A549 (cell line): ENCODE measurements at regions not wholly inside any gene's neighbourhood (a gene's known extent, or its start where the extent isn't known, plus 50 kb on each side); places are given as distances from the start of the nearest gene placed in this dataset.

Source experiments
- ATAC-seq, 2 experiments: fragments of 200-7000 bp in 1 of 2; fragments of >200 bp in 1 of 2; cut with Nextera tagmentation in 1 of 2; cut with Tn5 transposase in 1 of 2; 3 replicates each; pipeline versions ENCODE4 v1.8.0 to v1.9.1; 2018 to 2020; ENCODE audit warnings: mild to moderate bottlenecking in 1 of 2, moderate library complexity in 1 of 2
- CTCF ChIA-PET: fragments of 300-600 bp; sonication (Branson Sonifier 250); formaldehyde crosslinking; extraction: SDS; loops from one replicate; lab custom pipeline; 2021; ENCODE audit warnings: antibody characterized with exemption, inconsistent platforms; lab: Yijun Ruan, JAX
- POLR2A ChIA-PET: fragments of 350-600 bp; formaldehyde crosslinking; extraction: SDS; loops from one replicate; lab custom pipeline; 2021; ENCODE audit warnings: antibody characterized with exemption, inconsistent platforms; lab: Yijun Ruan, JAX
- DNase-seq, 2 experiments: peaks; one replicate each; pipeline versions ENCODE4 v3.0.0 to v3.0.0-alpha.2; 2011 to 2016; ENCODE audit warnings: low read depth in 1 of 2, low spot score in 1 of 2
- FAIRE-seq: peaks from 2 replicates; lab custom pipeline; 2011; peaks lifted over from hg19 to GRCh38; lab: Jason Lieb, UNC
- H3K27ac ChIP-seq, 2 experiments: fragments of >200 bp; sonication (Bioruptor Twin); formaldehyde crosslinking; 3 replicates each; pipeline ENCODE4 v1.5.1; 2016 to 2017
- H3K4me1 ChIP-seq: fragments of >200 bp; sonication (Bioruptor Twin); formaldehyde crosslinking; 3 replicates; pipeline ENCODE4 v1.6.1; 2016
- H3K4me2 ChIP-seq: fragments of >200 bp; sonication (Bioruptor Twin); formaldehyde crosslinking; 3 replicates; pipeline ENCODE4 v1.6.1; 2016
- H3K4me3 ChIP-seq: fragments of >200 bp; sonication (Bioruptor Twin); formaldehyde crosslinking; 3 replicates; pipeline ENCODE4 v1.5.1; 2016
- H3K9me3 ChIP-seq: fragments of >200 bp; sonication (Bioruptor Twin); formaldehyde crosslinking; 3 replicates; pipeline ENCODE4 v1.6.1; 2016
- ATOH8 ChIP-seq: fragments of 250-450 bp; sonication (Bioruptor Pico); IDR thresholded peaks from 2 replicates; pipeline ENCODE4 v1.5.0; 2020; ENCODE audit warnings: low read depth, mild to moderate bottlenecking, moderate library complexity
- BHLHE40 ChIP-seq: IDR thresholded peaks from 2 replicates; pipeline ENCODE4 v1.6.1; 2012; ENCODE audit warnings: low read depth, low read length, inconsistent platforms
- CBX8 ChIP-seq: fragments of 200-600 bp; sonication (generic); IDR thresholded peaks from 2 replicates; pipeline ENCODE4 v1.6.1; 2016
- CHD2 ChIP-seq: fragments of 150-350 bp; IDR thresholded peaks from 2 replicates; pipeline ENCODE4 v1.6.1; 2014; ENCODE audit warnings: low read length; ENCODE audit not compliant: partially characterized antibody
- CHD4 ChIP-seq: fragments of 200-600 bp; sonication (generic); IDR thresholded peaks from 2 replicates; pipeline ENCODE4 v1.6.1; 2016; ENCODE audit warnings: antibody characterized with exemption, mild to moderate bottlenecking, borderline replicate concordance
- EHF ChIP-seq: fragments of 250-450 bp; sonication (Bioruptor Pico); IDR thresholded peaks from 2 replicates; pipeline ENCODE4 v1.5.0; 2020; ENCODE audit warnings: mild to moderate bottlenecking
- EHMT2 ChIP-seq: fragments of 200-600 bp; sonication (generic); IDR thresholded peaks from 2 replicates; pipeline ENCODE4 v1.6.1; 2016; ENCODE audit warnings: antibody characterized with exemption, low read depth, mild to moderate bottlenecking, moderate library complexity
- EP300 ChIP-seq, 2 experiments: fragments of >200 bp; sonication (Bioruptor Twin); formaldehyde crosslinking; IDR thresholded peaks; 2 replicates in 1 of 2; 3 replicates in 1 of 2; pipeline ENCODE4 v1.6.1; 2016 to 2017
- FOSB ChIP-seq: fragments of 250-450 bp; sonication (Bioruptor Pico); IDR thresholded peaks from 2 replicates; pipeline ENCODE4 v1.5.0; 2020; ENCODE audit warnings: mild to moderate bottlenecking, moderate library complexity
- FOSL2 ChIP-seq, 2 experiments: fragments of 450-650 bp in 1 of 2; fragments of >200 bp in 1 of 2; sonication (Bioruptor Twin) in 1 of 2; formaldehyde crosslinking; IDR thresholded peaks; 2 replicates each; pipeline versions ENCODE4 v1.5.0 to v1.6.1; 2016 to 2020; ENCODE audit warnings: mild to moderate bottlenecking in 1 of 2, moderate library complexity in 1 of 2
- HDAC2 ChIP-seq: fragments of 200-600 bp; sonication (generic); IDR thresholded peaks from 2 replicates; pipeline ENCODE4 v1.6.1; 2016
- HEYL ChIP-seq: fragments of 250-450 bp; sonication (Bioruptor Pico); IDR thresholded peaks from 2 replicates; pipeline ENCODE4 v1.8.0; 2021; ENCODE audit warnings: mild to moderate bottlenecking, moderate library complexity
- JUN ChIP-seq, 2 experiments: fragments of >200 bp; sonication (Bioruptor Twin); formaldehyde crosslinking; IDR thresholded peaks; 2 replicates in 1 of 2; 3 replicates in 1 of 2; pipeline ENCODE4 v1.6.1; 2016 to 2017
- MYC ChIP-seq: IDR thresholded peaks from 2 replicates; pipeline ENCODE4 v1.6.1; 2012; ENCODE audit warnings: mild to moderate bottlenecking, inconsistent platforms, low read length, improper control_type of control experiment, borderline replicate concordance
- NFE2L2 ChIP-seq: fragments of 150-350 bp; conservative IDR thresholded peaks from 2 replicates; pipeline ENCODE4 v1.6.1; 2014; ENCODE audit warnings: low read length
- POLR2A ChIP-seq: IDR thresholded peaks from 2 replicates; pipeline ENCODE4 v1.6.1; 2012; ENCODE audit warnings: mild to moderate bottlenecking, low read length
- POLR2AphosphoS2 ChIP-seq: conservative IDR thresholded peaks from 2 replicates; pipeline ENCODE4 v1.6.1; 2012; ENCODE audit warnings: low read length, improper control_type of control experiment, inconsistent platforms
- RAD21 ChIP-seq, 2 experiments: fragments of >200 bp in 1 of 2; sonication (Bioruptor Twin) in 1 of 2; formaldehyde crosslinking in 1 of 2; IDR thresholded peaks in 1 of 2; conservative IDR thresholded peaks in 1 of 2; 2 replicates in 1 of 2; 3 replicates in 1 of 2; pipeline ENCODE4 v1.6.1; 2012 to 2018; ENCODE audit warnings: inconsistent platforms in 1 of 2
- RARB ChIP-seq: fragments of 250-450 bp; sonication (Bioruptor Pico); IDR thresholded peaks from 2 replicates; pipeline ENCODE4 v1.8.0; 2021; ENCODE audit warnings: mild to moderate bottlenecking, moderate library complexity
- RCOR1 ChIP-seq: fragments of 150-350 bp; IDR thresholded peaks from 2 replicates; pipeline ENCODE4 v1.6.1; 2014; ENCODE audit warnings: antibody characterized with exemption, low read length, low read depth
- REST ChIP-seq: fragments of 200-600 bp; sonication (generic); IDR thresholded peaks from 2 replicates; pipeline ENCODE4 v1.6.1; 2016; ENCODE audit warnings: antibody characterized with exemption, mild to moderate bottlenecking, moderate library complexity
- RFX5 ChIP-seq: fragments of 450-650 bp; IDR thresholded peaks from 2 replicates; pipeline ENCODE4 v1.7.1; 2014; ENCODE audit warnings: antibody characterized with exemption, mild to moderate bottlenecking, moderate library complexity
- USF2 ChIP-seq: fragments of 450-650 bp; IDR thresholded peaks from 2 replicates; pipeline ENCODE4 v1.6.1; 2014; ENCODE audit warnings: antibody characterized with exemption
- ZC3H11A ChIP-seq: fragments of 450-650 bp; IDR thresholded peaks from 2 replicates; pipeline ENCODE4 v1.6.1; 2014; ENCODE audit warnings: antibody characterized with exemption, mild to moderate bottlenecking
- ZSCAN20 ChIP-seq: fragments of 250-450 bp; sonication (Bioruptor Pico); IDR thresholded peaks from 2 replicates; pipeline ENCODE4 v1.8.0; 2022; ENCODE audit warnings: mild to moderate bottlenecking, moderate library complexity
- WGBS: methylation state at CpG from one replicate; pipeline ENCODE4 v1.1.6; 2017; ENCODE audit errors: missing lambda C conversion rate; 5-methylcytosine and 5-hydroxymethylcytosine counted together
- TF ChIP-seq, protein P1 (sequence below): fragments of >200 bp; sonication (Bioruptor Twin); formaldehyde crosslinking; IDR thresholded peaks from 3 replicates; pipeline ENCODE4 v1.5.1; 2016

- no peak for TF ChIP-seq FOSL2 (IDR thresholded peaks at IDR 0.05)
- no peak for TF ChIP-seq FOSL2 (CRISPR knock-in tag; IDR thresholded peaks at IDR 0.05)
- TF ChIP-seq HDAC2: no peak
- no peak for TF ChIP-seq JUN (IDR thresholded peaks at IDR 0.05)
- no peak for TF ChIP-seq BHLHE40
These were observed 442.9 kb downstream of the QKI start (continued) for GRCh38 chr6:163857421-163857820.

- FAIRE-seq (no peak), ATAC-seq (no peak), DNase-seq (no peak)
- ChIA-PET CTCF (no interaction called here), POLR2A (no interaction called here)
- Histone ChIP-seq H3K4me2 (no peak overlapping the region), H3K9me3 (no peaks in the 10 kb centered on the region), H3K4me1 (no peaks in the 10 kb centered on the region), H3K4me3 (no peak overlapping the region), H3K27ac (no peak overlapping the region)
- no peak for TF ChIP-seq CHD4
- TF ChIP-seq REST: no peak
- TF ChIP-seq CHD2: no peak
- no peak for TF ChIP-seq RFX5
- TF ChIP-seq MYC: no peak
- no peak for TF ChIP-seq CBX8
- no peak for TF ChIP-seq RAD21 (conservative IDR thresholded peaks at IDR 0.05 in 1 of 2, IDR thresholded peaks at IDR 0.05 in 1 of 2)
- TF ChIP-seq, protein P1, sequence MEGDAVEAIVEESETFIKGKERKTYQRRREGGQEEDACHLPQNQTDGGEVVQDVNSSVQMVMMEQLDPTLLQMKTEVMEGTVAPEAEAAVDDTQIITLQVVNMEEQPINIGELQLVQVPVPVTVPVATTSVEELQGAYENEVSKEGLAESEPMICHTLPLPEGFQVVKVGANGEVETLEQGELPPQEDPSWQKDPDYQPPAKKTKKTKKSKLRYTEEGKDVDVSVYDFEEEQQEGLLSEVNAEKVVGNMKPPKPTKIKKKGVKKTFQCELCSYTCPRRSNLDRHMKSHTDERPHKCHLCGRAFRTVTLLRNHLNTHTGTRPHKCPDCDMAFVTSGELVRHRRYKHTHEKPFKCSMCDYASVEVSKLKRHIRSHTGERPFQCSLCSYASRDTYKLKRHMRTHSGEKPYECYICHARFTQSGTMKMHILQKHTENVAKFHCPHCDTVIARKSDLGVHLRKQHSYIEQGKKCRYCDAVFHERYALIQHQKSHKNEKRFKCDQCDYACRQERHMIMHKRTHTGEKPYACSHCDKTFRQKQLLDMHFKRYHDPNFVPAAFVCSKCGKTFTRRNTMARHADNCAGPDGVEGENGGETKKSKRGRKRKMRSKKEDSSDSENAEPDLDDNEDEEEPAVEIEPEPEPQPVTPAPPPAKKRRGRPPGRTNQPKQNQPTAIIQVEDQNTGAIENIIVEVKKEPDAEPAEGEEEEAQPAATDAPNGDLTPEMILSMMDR: no peak
- no peak for TF ChIP-seq RCOR1
- TF ChIP-seq FOSL2 (IDR thresholded peaks at IDR 0.05): no peak
- no peak for TF ChIP-seq FOSL2 (CRISPR knock-in tag; IDR thresholded peaks at IDR 0.05)
- no peak for TF ChIP-seq RARB (CRISPR knock-in tag)
- no peak for TF ChIP-seq USF2
- TF ChIP-seq ATOH8 (CRISPR knock-in tag): no peak
- TF ChIP-seq HEYL: no peak
- no peak for TF ChIP-seq EP300 (IDR thresholded peaks at IDR 0.05)
These were observed 436.4 kb downstream of the QKI start for GRCh38 chr6:163850874-163851273.

DNA sequence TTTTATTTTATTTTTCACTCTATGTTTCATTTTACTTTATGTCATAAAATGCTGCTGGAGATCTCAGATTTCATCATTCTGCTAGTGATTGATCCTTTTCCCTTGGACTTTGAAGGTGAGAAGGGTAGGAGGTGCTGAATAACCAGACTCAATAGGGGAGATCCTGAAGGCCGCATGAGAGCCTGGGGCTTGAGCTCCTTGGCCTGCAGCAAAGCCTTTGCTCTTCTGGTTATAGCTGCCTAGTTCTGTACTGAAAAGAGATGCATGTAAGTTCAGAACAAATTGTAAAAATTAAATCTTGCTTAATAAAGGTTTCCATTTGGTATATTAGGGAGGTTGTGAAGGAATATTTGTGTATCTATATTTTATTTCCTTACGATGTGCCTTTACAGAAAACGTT is 430.2 kb downstream of the QKI start:
- no peaks in the 10 kb centered on the region for H3K9me3 ChIP-seq
- no peak overlapping the region for H3K4me3 ChIP-seq
- CTCF ChIA-PET: no interaction called here
- WGBS: 9% methylated on average over 3 of the region's 3 CpGs
- no peak for TF ChIP-seq MYC
- no peak for TF ChIP-seq HDAC2
- no peak for TF ChIP-seq POLR2A
- TF ChIP-seq, protein P1: no peak
- TF ChIP-seq FOSB (CRISPR knock-in tag): no peak
- no peak for TF ChIP-seq NFE2L2
- no peak for TF ChIP-seq EHF (CRISPR knock-in tag)
- no peak for TF ChIP-seq ZC3H11A
- TF ChIP-seq POLR2AphosphoS2: no peak
- TF ChIP-seq RFX5: no peak
- TF ChIP-seq EHMT2: no peak
- TF ChIP-seq ZSCAN20 (CRISPR knock-in tag): no peak
- TF ChIP-seq HEYL: no peak
- POLR2A ChIA-PET: no interaction called here
- ATAC-seq: no peak
- FAIRE-seq: no peak
- H3K4me1 ChIP-seq: no peaks in the 10 kb centered on the region
- no peak overlapping the region for H3K4me2 ChIP-seq
- H3K27ac ChIP-seq: no peak overlapping the region
- no peak for DNase-seq
